Prostate gland (tissue), 2 donors: ENCODE measurements at regions not wholly inside any gene's neighbourhood (a gene's known extent, or its start where the extent isn't known, plus 50 kb on each side); places are given as distances from the start of the nearest gene placed in this dataset.

Source experiments
- DNase-seq: peaks from one replicate; pipeline ENCODE4 v3.0.0-alpha.2; 2019; ENCODE audit warnings: low spot score
- H3K27ac ChIP-seq, 2 donors: fragments of 200-600 bp; sonication (generic); 2 replicates each; pipeline ENCODE4 v1.5.1; 2017 to 2019
- H3K27me3 ChIP-seq: fragments of 200-600 bp; sonication (generic); replicated peaks from 2 replicates; pipeline ENCODE4 v1.5.1; 2019; ENCODE audit not compliant: insufficient read depth
- H3K36me3 ChIP-seq, 2 donors: fragments of 200-600 bp; sonication (generic); 1 replicate in 1 of 2; 2 replicates in 1 of 2; pipeline versions ENCODE4 v1.5.1 to v1.8.1; 2017 to 2019
- H3K4me1 ChIP-seq: fragments of 200-600 bp; sonication (generic); replicated peaks from 2 replicates; pipeline ENCODE4 v1.5.1; 2019
- H3K4me3 ChIP-seq, 2 donors: fragments of 200-600 bp; sonication (generic); 2 replicates each; pipeline ENCODE4 v1.5.1; 2017 to 2019
- H3K9me3 ChIP-seq: fragments of 200-600 bp; sonication (generic); 2 replicates; pipeline ENCODE4 v1.5.1; 2017
- POLR2A ChIP-seq: fragments of 450-650 bp; IDR thresholded peaks from one replicate; pipeline ENCODE4 v1.6.1; 2016; ENCODE audit warnings: antibody characterized with exemption, mild to moderate bottlenecking
- POLR2AphosphoS5 ChIP-seq: sonication (generic); formaldehyde crosslinking; IDR thresholded peaks from one replicate; pipeline ENCODE4 v1.6.1; 2017; ENCODE audit warnings: antibody characterized with exemption
- WGBS: methylation state at CpG from one replicate; pipeline ENCODE4 v1.1.5; 2018; 5-methylcytosine and 5-hydroxymethylcytosine counted together
- intact Hi-C: fragments of 100-400 bp; cut with DNase I; formaldehyde crosslinking; loops from one replicate; pipeline ENCODE4 v1.14.2; 2022
- TF ChIP-seq, protein P1 (sequence below), 4 experiments: fragments of 200-600 bp in 2 of 4; fragments of 450-650 bp in 2 of 4; sonication (generic) in 2 of 4; IDR thresholded peaks; 1 replicate in 3 of 4; 2 replicates in 1 of 4; pipeline ENCODE4 v1.5.1; 2016 to 2019; ENCODE audit warnings: antibody characterized with exemption in 4 of 4, mild to moderate bottlenecking in 2 of 4, moderate library complexity in 2 of 4

DNA sequence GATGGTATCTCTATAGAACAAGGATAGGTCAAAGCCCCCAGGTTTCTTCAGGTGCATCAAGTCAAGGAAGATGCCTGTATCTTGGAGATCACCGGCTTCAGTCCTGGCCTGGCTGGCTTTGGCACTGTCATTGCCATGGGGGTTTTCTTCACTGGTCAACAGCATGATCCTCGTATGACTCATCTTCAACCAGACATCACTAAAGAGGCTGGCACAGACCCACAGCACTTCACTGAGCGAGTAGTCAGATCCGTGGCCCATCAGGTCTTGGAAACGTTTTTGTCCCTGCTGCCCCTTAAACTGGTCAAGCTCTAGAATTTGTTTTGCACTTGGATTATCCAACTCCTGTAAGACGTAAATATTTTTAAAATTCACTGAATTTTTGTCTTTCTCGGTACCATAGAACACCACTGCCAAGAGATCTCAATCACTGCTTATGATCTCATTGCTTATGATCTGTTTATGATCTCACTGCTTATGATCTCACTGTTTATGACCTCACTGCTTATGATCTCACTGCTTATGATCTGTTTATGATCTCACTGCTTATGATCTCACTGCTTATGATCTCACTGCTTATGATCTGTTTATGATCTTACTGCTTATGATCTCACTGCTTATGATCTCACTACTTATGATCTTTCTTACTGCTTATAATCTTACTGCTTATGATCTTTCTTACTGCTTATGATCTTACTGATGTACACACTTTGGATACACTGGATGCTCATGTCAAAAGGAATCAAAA, 135.2 kb downstream of the CYP26A1 start:
- no peak overlapping the region for H3K4me3 ChIP-seq
- H3K27ac ChIP-seq, result no peak overlapping the region
- H3K36me3 ChIP-seq, result no peaks in the 10 kb centered on the region
- no peak for TF ChIP-seq POLR2AphosphoS5
- WGBS, result 87% methylated on average over 7 of the region's 7 CpGs
- no peak for DNase-seq
- H3K27me3 ChIP-seq, result no peaks in the 10 kb centered on the region
- H3K9me3 ChIP-seq, result no peaks in the 10 kb centered on the region
- no peaks in the 10 kb centered on the region for H3K4me1 ChIP-seq
- intact Hi-C loops, result no loop called here

DNA sequence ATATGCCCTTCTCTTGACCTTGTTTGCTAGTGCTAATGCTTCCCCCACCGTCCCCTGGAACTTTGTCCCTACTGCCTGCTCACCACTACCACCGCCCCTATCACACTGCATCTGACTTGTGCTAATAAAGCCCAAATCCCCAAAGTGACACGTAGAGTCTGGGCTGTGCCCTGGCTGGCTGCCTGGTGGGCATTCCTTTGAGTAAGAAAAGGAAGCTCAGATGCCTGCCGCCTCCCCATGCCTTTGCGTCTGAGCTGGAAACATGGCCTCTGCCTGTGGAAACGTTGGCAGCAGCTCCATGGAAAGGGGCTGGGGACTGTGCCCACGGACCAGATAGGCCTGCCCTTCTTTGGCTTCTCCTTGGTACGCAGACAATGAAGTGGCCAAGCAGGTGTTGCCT, 138.3 kb downstream of the CYP26A1 start:
- 38% methylated on average over 8 of the region's 8 CpGs for WGBS
- H3K36me3 ChIP-seq, result no peaks in the 10 kb centered on the region
- H3K4me3 ChIP-seq, result no peak overlapping the region
- no peaks in the 10 kb centered on the region for H3K4me1 ChIP-seq
- DNase-seq, result no peak
- H3K27ac ChIP-seq, result no peak overlapping the region
- TF ChIP-seq POLR2AphosphoS5 (no peak), POLR2A (no peak)
- TF ChIP-seq, protein P1, sequence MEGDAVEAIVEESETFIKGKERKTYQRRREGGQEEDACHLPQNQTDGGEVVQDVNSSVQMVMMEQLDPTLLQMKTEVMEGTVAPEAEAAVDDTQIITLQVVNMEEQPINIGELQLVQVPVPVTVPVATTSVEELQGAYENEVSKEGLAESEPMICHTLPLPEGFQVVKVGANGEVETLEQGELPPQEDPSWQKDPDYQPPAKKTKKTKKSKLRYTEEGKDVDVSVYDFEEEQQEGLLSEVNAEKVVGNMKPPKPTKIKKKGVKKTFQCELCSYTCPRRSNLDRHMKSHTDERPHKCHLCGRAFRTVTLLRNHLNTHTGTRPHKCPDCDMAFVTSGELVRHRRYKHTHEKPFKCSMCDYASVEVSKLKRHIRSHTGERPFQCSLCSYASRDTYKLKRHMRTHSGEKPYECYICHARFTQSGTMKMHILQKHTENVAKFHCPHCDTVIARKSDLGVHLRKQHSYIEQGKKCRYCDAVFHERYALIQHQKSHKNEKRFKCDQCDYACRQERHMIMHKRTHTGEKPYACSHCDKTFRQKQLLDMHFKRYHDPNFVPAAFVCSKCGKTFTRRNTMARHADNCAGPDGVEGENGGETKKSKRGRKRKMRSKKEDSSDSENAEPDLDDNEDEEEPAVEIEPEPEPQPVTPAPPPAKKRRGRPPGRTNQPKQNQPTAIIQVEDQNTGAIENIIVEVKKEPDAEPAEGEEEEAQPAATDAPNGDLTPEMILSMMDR (IDR thresholded peaks at IDR 0.05), result no peak
- H3K27me3 ChIP-seq, result no peaks in the 10 kb centered on the region
- intact Hi-C loops, result no loop called here
- no peaks in the 10 kb centered on the region for H3K9me3 ChIP-seq

DNA sequence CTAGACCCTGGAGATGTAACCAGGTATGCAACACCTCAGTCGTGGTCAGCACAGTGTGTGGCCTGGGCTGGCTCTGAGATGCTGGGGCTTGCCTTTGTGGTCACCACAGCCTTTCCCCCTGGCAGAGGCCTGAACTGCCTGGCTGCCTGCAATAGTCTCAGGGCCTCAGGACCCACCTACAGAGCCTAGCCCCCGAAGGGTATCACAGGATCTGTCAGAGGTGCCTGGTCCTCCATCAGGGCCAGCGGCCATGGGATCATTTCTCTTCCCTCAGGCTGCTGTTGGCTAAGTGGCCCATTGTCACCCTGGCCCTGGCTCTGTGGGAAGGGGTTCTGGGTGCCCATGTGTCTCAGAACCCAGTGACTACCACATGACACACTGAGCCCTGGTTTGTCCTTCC, 141.6 kb downstream of the CYP26A1 start:
- no peak for TF ChIP-seq POLR2A
- TF ChIP-seq POLR2AphosphoS5, result no peak
- TF ChIP-seq, protein P1 (IDR thresholded peaks at IDR 0.05), result no peak
- no peak overlapping the region for H3K4me3 ChIP-seq
- intact Hi-C loops, result no loop called here
- DNase-seq, result no peak
- 97% methylated on average over 3 of the region's 3 CpGs for WGBS
- H3K27ac ChIP-seq, result no peak overlapping the region
- no peaks in the 10 kb centered on the region for H3K4me1 ChIP-seq
- no peaks in the 10 kb centered on the region for H3K36me3 ChIP-seq
- H3K27me3 ChIP-seq, result no peaks in the 10 kb centered on the region
- H3K9me3 ChIP-seq, result no peaks in the 10 kb centered on the region

DNA sequence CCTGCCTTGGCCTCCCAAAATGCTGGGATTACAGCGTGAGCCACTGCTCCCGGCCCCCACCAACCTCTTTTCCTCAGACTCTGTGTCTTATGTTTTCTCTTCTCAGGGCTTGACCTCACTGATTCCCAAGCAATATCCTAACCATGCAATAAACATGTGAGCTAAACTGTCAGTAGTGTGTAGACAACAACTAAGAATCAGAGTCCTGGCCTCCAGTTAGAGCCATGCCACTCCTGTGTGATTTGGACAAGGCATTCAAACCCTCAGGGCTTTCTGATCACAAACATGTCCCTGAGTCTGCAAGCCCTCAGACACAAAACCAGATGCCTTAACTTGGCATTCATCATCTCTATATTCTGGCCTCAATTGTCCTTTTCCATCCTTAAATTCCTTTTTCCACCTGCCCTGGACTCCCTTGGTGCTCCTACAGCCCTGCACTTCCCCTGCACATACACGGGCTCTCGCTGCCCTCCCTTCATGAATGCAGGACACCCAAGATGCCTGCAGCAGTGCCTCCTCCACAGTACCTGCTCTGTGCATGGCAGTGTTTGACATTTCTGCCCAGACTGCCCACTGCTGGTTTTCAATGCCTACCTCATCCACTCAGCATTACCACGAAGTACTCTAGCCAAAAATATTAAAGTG, 142.8 kb downstream of the CYP26A1 start:
- WGBS, result 90% methylated on average over 5 of the region's 5 CpGs
- Histone ChIP-seq H3K4me1 (no peaks in the 10 kb centered on the region), H3K27ac (no peak overlapping the region), H3K36me3 (no peaks in the 10 kb centered on the region), H3K4me3 (no peak overlapping the region), H3K9me3 (no peaks in the 10 kb centered on the region), H3K27me3 (no peaks in the 10 kb centered on the region)
- TF ChIP-seq POLR2AphosphoS5, result no peak
- intact Hi-C loops, result no loop called here
- DNase-seq, result no peak

DNA sequence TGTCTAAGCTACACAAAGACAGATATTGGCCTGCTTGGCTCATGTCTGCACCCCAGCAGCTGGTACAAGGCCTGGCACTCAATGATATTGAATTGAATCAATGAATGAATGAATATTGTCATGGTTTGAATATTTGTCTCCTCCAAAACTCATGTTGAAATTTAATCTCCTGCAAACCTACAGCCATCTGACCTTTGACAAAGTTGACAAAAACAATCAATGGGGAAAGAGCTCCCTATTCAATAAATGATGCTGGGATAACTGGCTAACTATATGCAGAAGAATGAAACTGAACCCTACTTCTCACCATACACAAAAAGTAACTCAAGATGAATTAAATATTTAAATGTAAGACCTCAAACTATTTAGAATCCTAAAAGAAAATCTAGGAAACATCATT, 144.7 kb downstream of the CYP26A1 start:
- H3K4me3 ChIP-seq, result no peak overlapping the region
- H3K27ac ChIP-seq, result no peak overlapping the region
- no peaks in the 10 kb centered on the region for H3K4me1 ChIP-seq
- TF ChIP-seq, protein P1 (IDR thresholded peaks at IDR 0.05), result no peak
- TF ChIP-seq POLR2A, result no peak
- TF ChIP-seq POLR2AphosphoS5, result no peak
- DNase-seq, result no peak
- no peaks in the 10 kb centered on the region for H3K36me3 ChIP-seq
- H3K9me3 ChIP-seq, result no peaks in the 10 kb centered on the region
- no peaks in the 10 kb centered on the region for H3K27me3 ChIP-seq
- intact Hi-C loops, result no loop called here

DNA sequence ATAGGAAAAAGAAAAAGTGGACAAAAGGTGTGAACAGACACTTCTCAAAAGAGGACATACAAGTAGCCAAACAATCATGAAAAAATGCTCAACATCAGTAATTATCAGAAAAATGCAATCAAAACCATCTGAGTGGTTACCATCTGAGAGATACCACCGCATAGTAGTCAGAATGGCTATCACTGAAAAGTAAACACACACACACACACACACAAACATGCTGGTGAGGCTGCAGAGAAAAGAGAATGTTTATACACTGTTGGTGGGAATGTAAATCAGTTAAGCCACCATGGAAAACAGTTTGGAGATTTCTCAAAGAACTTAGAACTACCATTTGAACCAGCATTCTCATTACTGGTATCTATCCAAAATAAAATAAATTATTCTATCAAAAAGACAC, 145.7 kb downstream of the CYP26A1 start:
- intact Hi-C loops, result no loop called here
- no peaks in the 10 kb centered on the region for H3K9me3 ChIP-seq
- H3K4me3 ChIP-seq, result no peak overlapping the region
- H3K4me1 ChIP-seq, result no peaks in the 10 kb centered on the region
- H3K27ac ChIP-seq, result no peak overlapping the region
- H3K36me3 ChIP-seq, result no peaks in the 10 kb centered on the region
- TF ChIP-seq, protein P1 (IDR thresholded peaks at IDR 0.05), result no peak
- DNase-seq, result no peak
- 67% methylated on average over 1 of the region's 1 CpG for WGBS
- no peaks in the 10 kb centered on the region for H3K27me3 ChIP-seq
